OCI-LY3 (cell line): ENCODE measurements at regions not wholly inside any gene's neighbourhood (a gene's known extent, or its start where the extent isn't known, plus 50 kb on each side); places are given as distances from the start of the nearest gene placed in this dataset.
"Not testable (repeated sequence)": the region's sequence is repeated elsewhere in the genome, so short reads cannot be mapped to it uniquely, and the experiment has no call there.

ENCODE experiments used
- H2AFZ ChIP-seq: fragments of 200-600, 300-600 bp; shearing (Covaris generic); 2 replicates; pipeline ENCODE4 v1.6.0; 2014; ENCODE audit warnings: antibody characterized with exemption, low read depth, low read length
- H3K27ac ChIP-seq: fragments of 200-600, 300-600 bp; sonication (generic); 2 replicates; pipeline ENCODE4 v1.5.1; 2014; ENCODE audit warnings: mild to moderate bottlenecking, low read length, moderate library complexity, mixed read lengths
- H3K27me3 ChIP-seq: fragments of 200-600, 300-600 bp; sonication (generic); 2 replicates; pipeline ENCODE4 v1.6.1; 2014; ENCODE audit warnings: low read depth, low read length, mixed read lengths
- H3K36me3 ChIP-seq: fragments of 200-600, 300-600 bp; sonication (generic); replicated peaks from 2 replicates; pipeline ENCODE3; 2014; ENCODE audit warnings: low read depth, low read length, mixed read lengths
- H3K4me1 ChIP-seq: fragments of 300-600, 200-600 bp; sonication (generic); 2 replicates; pipeline ENCODE4 v1.6.1; 2014; ENCODE audit warnings: low read length, mixed read lengths
- H3K4me2 ChIP-seq: fragments of 200-600, 300-600 bp; sonication (generic); 2 replicates; pipeline ENCODE4 v1.6.1; 2014; ENCODE audit warnings: low read length, mixed read lengths
- H3K4me3 ChIP-seq: fragments of 300-600, 200-600 bp; sonication (generic); 2 replicates; pipeline ENCODE4 v1.5.1; 2014; ENCODE audit warnings: antibody characterized with exemption, mild to moderate bottlenecking, low read length, moderate library complexity
- H3K79me2 ChIP-seq: fragments of 300-600, 200-600 bp; shearing (Covaris generic); 2 replicates; pipeline ENCODE4 v1.6.1; 2014; ENCODE audit warnings: mild to moderate bottlenecking, low read length, mixed read lengths
- H3K9ac ChIP-seq: fragments of 300-600, 200-600 bp; shearing (Covaris generic); 2 replicates; pipeline ENCODE4 v1.6.0; 2014; ENCODE audit warnings: mild to moderate bottlenecking, low read length, moderate library complexity
- H3K9me3 ChIP-seq: fragments of 200-600, 300-600 bp; shearing (Covaris generic); 2 replicates; pipeline ENCODE4 v1.6.1; 2014; ENCODE audit warnings: low read length, mixed read lengths; ENCODE audit not compliant: insufficient read depth
- H4K20me1 ChIP-seq: fragments of 200-600, 300-600 bp; sonication (generic); 2 replicates; pipeline ENCODE4 v1.6.1; 2016; ENCODE audit warnings: low read length, mixed read lengths; ENCODE audit not compliant: insufficient read depth
- EZH2phosphoT487 ChIP-seq: fragments of 200-600 bp; shearing (Covaris generic); IDR thresholded peaks from 2 replicates; pipeline ENCODE4 v1.6.1; 2018; ENCODE audit warnings: antibody characterized with exemption, mixed run types, low read depth
- TF ChIP-seq, protein P1 (sequence below): fragments of 200-600, 300-600 bp; sonication (generic); IDR thresholded peaks from 2 replicates; pipeline ENCODE4 v1.5.1; 2014; ENCODE audit warnings: antibody characterized with exemption, low read length, low read depth

DNA sequence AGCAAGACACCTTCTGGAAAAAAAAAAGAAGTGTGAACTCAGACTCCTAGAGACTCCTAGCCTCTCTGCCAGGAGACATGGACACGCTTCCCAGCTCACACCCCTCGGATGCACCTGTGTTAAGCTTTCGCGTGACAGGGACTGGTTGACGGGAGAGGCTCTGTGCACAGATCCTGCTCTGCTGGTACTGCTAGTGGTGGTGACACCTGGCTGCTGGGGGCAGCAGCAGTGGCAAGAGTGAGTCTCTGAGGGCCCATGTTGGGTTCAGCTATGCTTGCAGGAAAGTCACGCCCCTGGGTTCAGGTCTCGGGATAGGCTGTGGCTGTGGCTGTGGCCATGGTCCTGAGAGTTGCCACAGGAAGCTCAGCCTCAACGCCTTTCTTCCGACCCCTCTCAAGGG is 81.1 kb downstream of the XRCC2 start:
- Histone ChIP-seq H3K4me1 (no peaks in the 10 kb centered on the region), H3K27me3 (no peaks in the 10 kb centered on the region), H2AFZ (no peak overlapping the region), H3K9me3 (no peaks in the 10 kb centered on the region), H3K9ac (no peak overlapping the region), H4K20me1 (no peaks in the 10 kb centered on the region), H3K36me3 (no peaks in the 10 kb centered on the region), H3K4me3 (no peak overlapping the region), H3K27ac (no peak overlapping the region), H3K4me2 (no peak overlapping the region), H3K79me2 (no peaks in the 10 kb centered on the region)
- TF ChIP-seq, protein P1, sequence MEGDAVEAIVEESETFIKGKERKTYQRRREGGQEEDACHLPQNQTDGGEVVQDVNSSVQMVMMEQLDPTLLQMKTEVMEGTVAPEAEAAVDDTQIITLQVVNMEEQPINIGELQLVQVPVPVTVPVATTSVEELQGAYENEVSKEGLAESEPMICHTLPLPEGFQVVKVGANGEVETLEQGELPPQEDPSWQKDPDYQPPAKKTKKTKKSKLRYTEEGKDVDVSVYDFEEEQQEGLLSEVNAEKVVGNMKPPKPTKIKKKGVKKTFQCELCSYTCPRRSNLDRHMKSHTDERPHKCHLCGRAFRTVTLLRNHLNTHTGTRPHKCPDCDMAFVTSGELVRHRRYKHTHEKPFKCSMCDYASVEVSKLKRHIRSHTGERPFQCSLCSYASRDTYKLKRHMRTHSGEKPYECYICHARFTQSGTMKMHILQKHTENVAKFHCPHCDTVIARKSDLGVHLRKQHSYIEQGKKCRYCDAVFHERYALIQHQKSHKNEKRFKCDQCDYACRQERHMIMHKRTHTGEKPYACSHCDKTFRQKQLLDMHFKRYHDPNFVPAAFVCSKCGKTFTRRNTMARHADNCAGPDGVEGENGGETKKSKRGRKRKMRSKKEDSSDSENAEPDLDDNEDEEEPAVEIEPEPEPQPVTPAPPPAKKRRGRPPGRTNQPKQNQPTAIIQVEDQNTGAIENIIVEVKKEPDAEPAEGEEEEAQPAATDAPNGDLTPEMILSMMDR = no peak
- TF ChIP-seq EZH2phosphoT487 = no peak

DNA sequence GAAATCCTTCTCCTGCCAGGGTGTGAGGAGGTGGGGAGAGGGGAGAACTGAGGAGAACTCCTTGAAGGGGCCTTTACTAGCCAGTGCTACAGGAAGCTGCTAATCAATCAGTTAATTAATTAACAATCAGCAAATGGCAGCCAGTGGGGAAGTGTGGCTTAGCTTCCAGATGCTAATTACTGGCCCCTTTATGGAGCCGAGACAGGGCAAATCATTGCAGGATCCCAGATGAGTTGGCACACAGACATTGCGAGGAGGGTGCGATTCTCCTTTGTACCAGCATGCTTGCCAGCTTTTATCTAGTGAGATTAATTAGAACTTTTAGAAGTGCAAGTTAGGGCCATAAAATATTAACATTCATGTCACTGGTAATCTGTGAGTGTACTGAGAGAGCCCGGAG is 84.0 kb downstream of the XRCC2 start:
- no peak overlapping the region for H2AFZ ChIP-seq
- TF ChIP-seq, protein P1 = no peak
- no peak for TF ChIP-seq EZH2phosphoT487

DNA sequence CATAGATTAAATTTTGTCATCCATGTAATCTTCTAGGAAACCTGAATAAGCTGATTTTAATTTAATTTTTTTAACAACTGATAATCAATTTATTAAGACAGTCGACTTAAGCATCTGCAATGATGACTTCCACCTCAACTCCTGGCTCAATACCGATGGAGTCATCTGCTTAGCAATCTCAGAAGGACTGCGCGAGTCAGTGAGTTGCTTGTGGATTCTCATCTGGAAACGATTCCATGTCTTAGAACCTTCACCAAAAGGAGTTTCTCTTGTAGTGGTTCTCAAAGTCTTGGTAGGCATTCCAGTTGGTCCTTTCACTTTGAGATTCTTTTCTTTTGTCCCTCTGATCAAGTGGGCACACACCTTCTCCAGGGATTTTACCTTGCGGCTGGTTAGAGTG is 85.5 kb downstream of the XRCC2 start:
- Histone ChIP-seq H3K27me3 (no peaks in the 10 kb centered on the region), H3K4me3 (no peak overlapping the region), H3K4me2 (no peak overlapping the region), H3K79me2 (no peaks in the 10 kb centered on the region), H3K9ac (no peak overlapping the region), H2AFZ (no peak overlapping the region), H3K36me3 (no peaks in the 10 kb centered on the region), H3K4me1 (no peaks in the 10 kb centered on the region), H4K20me1 (no peaks in the 10 kb centered on the region), H3K27ac (no peak overlapping the region), H3K9me3 (no peaks in the 10 kb centered on the region)
- TF ChIP-seq, protein P1 = no peak
- TF ChIP-seq EZH2phosphoT487 = no peak

More for the DNA sequence above, 84.0 kb downstream of the XRCC2 start:
- no peaks in the 10 kb centered on the region for H4K20me1 ChIP-seq
- H3K4me3 ChIP-seq = no peak overlapping the region
- no peaks in the 10 kb centered on the region for H3K79me2 ChIP-seq
- no peaks in the 10 kb centered on the region for H3K4me1 ChIP-seq
- H3K4me2 ChIP-seq = no peak overlapping the region
- no peaks in the 10 kb centered on the region for H3K36me3 ChIP-seq
- H3K27me3 ChIP-seq = no peaks in the 10 kb centered on the region
- no peak overlapping the region for H3K27ac ChIP-seq
- H3K9ac ChIP-seq = no peak overlapping the region
- no peaks in the 10 kb centered on the region for H3K9me3 ChIP-seq

DNA sequence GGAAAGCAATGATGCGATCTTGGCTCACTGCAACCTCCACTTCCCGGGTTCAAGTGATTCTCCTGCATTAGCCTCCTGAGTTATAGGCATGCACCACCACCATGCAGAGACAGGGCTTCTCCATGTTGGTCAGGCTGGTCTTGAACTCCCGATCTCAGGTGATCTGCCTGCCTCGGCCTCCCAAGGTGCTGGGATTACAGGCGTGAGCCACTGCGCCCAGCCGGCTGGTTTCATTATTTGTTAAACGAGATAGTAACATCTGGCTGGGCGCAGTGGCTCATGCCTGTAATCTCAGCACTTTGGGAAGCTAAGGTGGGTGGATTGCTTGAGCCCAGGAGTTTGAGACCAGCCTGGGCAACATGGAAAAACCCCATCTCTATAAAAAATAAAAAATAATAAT is 86.1 kb downstream of the XRCC2 start:
- not testable (repeated sequence) for H3K27me3 ChIP-seq, H2AFZ ChIP-seq, H3K9me3 ChIP-seq, H4K20me1 ChIP-seq, H3K4me1 ChIP-seq, H3K9ac ChIP-seq, H3K27ac ChIP-seq, H3K4me3 ChIP-seq, H3K79me2 ChIP-seq, H3K36me3 ChIP-seq, H3K4me2 ChIP-seq

DNA sequence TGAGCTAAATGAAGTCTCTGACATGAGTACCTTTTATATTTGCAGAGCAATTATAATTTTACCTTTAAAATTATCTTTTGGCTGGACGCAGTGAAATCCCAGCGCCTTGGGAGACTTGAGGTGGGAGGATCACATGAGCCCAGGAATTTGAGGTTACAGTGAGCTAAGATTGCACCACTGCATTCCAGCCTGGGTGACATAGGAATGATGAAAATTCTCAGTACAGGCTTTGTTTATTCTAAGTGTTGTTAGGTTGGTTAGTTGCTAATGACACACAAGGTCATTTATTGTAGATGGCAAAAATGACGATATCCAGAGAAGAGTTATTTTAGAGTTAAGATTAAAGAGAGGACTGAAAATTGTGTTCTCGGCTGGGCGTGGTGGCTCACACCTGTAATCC is 87.6 kb downstream of the XRCC2 start:
- no peaks in the 10 kb centered on the region for H3K9me3 ChIP-seq
- no peak overlapping the region for H3K27ac ChIP-seq
- no peaks in the 10 kb centered on the region for H3K4me1 ChIP-seq
- H3K79me2 ChIP-seq = no peaks in the 10 kb centered on the region
- no peaks in the 10 kb centered on the region for H3K36me3 ChIP-seq
- TF ChIP-seq, protein P1 = no peak
- TF ChIP-seq EZH2phosphoT487 = no peak
- no peak overlapping the region for H3K4me2 ChIP-seq
- H3K9ac ChIP-seq = no peak overlapping the region
- no peaks in the 10 kb centered on the region for H4K20me1 ChIP-seq
- H2AFZ ChIP-seq = no peak overlapping the region
- no peaks in the 10 kb centered on the region for H3K27me3 ChIP-seq
- no peak overlapping the region for H3K4me3 ChIP-seq
